Brain microvascular endothelial cell (primary cell): ENCODE measurements at regions not wholly inside any gene's neighbourhood (a gene's known extent, or its start where the extent isn't known, plus 50 kb on each side); places are given as distances from the start of the nearest gene placed in this dataset.

Source experiments
- DNase-seq: peaks from one replicate; pipeline ENCODE4 v3.0.0-alpha.2; 2020
- H3K27ac ChIP-seq: fragments of 250-450 bp; sonication (Bioruptor Pico); 2 replicates; pipeline ENCODE4 v1.5.1; 2020; ENCODE audit warnings: mild to moderate bottlenecking, moderate library complexity
- H3K27me3 ChIP-seq: fragments of 250-450 bp; sonication (Bioruptor Pico); replicated peaks from 2 replicates; pipeline ENCODE4 v1.5.1; 2020; ENCODE audit warnings: mild to moderate bottlenecking
- H3K36me3 ChIP-seq: fragments of 250-450 bp; sonication (Bioruptor Pico); replicated peaks from 2 replicates; pipeline ENCODE4 v1.5.1; 2020; ENCODE audit warnings: mild to moderate bottlenecking
- H3K4me3 ChIP-seq: 2 replicates; pipeline ENCODE4 v1.5.1; 2011; ENCODE audit warnings: low read depth, mild to moderate bottlenecking, control low read depth, low read length, moderate library complexity
- CTCF ChIP-seq: IDR thresholded peaks from 2 replicates; pipeline ENCODE4 v1.5.1; 2011; ENCODE audit warnings: low read depth, mild to moderate bottlenecking, moderate library complexity, low read length, control low read depth, inconsistent platforms; ENCODE audit errors: missing control alignments
- in situ Hi-C: cut with HindIII; loops from 2 replicates; pipeline ENCODE4 v1.10.0; 2017; ENCODE audit warnings: low sequenced_read_pairs, low pct_ligation_motif_present

- in situ Hi-C loops: no loop called here
- H3K36me3 ChIP-seq: no peaks in the 10 kb centered on the region
These were observed 62.7 kb downstream of the SLC41A2 start for GRCh38 chr12:104895415-104895814.

GRCh38 chr12:104890476-104891096 lies 67.5 kb downstream of the SLC41A2 start:
- no peak overlapping the region for H3K27ac ChIP-seq

More at GRCh38 chr12:104895415-104895814, 62.7 kb downstream of the SLC41A2 start:
- H3K4me3 ChIP-seq: no peak overlapping the region
- TF ChIP-seq CTCF: no peak
- H3K27ac ChIP-seq: no peak overlapping the region
- H3K27me3 ChIP-seq: no peaks in the 10 kb centered on the region
- DNase-seq: no peak

GRCh38 chr12:104889735-104890134 lies 68.4 kb downstream of the SLC41A2 start:
- no peak for DNase-seq
- H3K27ac ChIP-seq: no peak overlapping the region
- no peak for TF ChIP-seq CTCF
- H3K27me3 ChIP-seq: no peaks in the 10 kb centered on the region
- no peak overlapping the region for H3K4me3 ChIP-seq
- in situ Hi-C loops: no loop called here
- H3K36me3 ChIP-seq: no peaks in the 10 kb centered on the region

More at GRCh38 chr12:104890476-104891096, 67.5 kb downstream of the SLC41A2 start:
- no peak for TF ChIP-seq CTCF
- no peak overlapping the region for H3K4me3 ChIP-seq
- in situ Hi-C loops: no loop called here
- H3K36me3 ChIP-seq: no peaks in the 10 kb centered on the region
- no peak for DNase-seq
- H3K27me3 ChIP-seq: no peaks in the 10 kb centered on the region

GRCh38 chr12:104888892-104889291 lies 69.2 kb downstream of the SLC41A2 start:
- Histone ChIP-seq H3K27ac (no peak overlapping the region), H3K27me3 (no peaks in the 10 kb centered on the region), H3K36me3 (no peaks in the 10 kb centered on the region), H3K4me3 (no peak overlapping the region)
- in situ Hi-C loops: no loop called here
- DNase-seq: no peak
- no peak for TF ChIP-seq CTCF

- H3K27ac ChIP-seq: no peak overlapping the region
- TF ChIP-seq CTCF: no peak
- H3K27me3 ChIP-seq: no peaks in the 10 kb centered on the region
- DNase-seq: no peak
- in situ Hi-C loops: no loop called here
- H3K36me3 ChIP-seq: no peaks in the 10 kb centered on the region
- H3K4me3 ChIP-seq: no peak overlapping the region
These were observed 69.6 kb downstream of the SLC41A2 start for GRCh38 chr12:104888481-104888880.

- TF ChIP-seq CTCF: no peak
- H3K4me3 ChIP-seq: no peak overlapping the region
- DNase-seq: no peak
- in situ Hi-C loops: no loop called here
- H3K36me3 ChIP-seq: no peaks in the 10 kb centered on the region
- H3K27me3 ChIP-seq: no peaks in the 10 kb centered on the region
- no peak overlapping the region for H3K27ac ChIP-seq
These were observed 70.6 kb downstream of the SLC41A2 start for GRCh38 chr12:104887452-104887851.
